ENCODE measurements at regions not wholly inside any gene's neighbourhood (a gene's known extent, or its start where the extent isn't known, plus 50 kb on each side); places are given as distances from the start of the nearest gene placed in this dataset.

DNA sequence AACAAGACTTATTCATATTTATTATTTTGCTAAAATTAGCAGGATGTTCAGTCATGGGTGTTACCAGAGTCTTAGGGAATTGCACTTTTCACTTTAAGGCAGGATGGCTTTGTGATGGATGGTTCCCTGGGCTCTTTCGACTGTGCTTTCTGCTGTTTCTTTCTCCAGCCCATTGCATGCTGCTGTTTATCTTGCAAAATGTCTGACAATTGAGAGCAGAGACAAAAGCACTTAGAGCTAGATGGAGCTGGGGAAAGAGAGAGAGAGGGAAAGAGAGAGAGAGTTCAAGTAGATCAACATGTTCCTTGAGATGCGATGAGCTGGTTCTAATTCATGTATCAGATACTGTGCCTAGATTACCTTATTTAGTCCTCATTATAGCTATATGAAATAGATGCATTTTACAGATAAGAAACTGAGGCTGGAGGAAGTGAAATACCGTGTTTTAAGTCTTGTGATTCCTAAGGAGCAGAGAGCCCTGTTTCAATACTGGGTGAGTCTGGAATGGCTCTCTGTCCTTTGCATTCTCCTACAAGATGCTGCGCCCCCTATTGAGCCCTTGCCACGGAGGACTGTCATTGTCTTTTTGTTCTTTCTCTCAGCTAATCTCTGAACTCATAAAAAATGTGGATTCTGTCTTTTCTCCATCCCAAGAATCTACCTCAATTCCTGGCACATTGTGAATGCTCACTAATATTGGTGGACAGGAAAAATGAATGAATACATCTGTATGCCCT is 227.9 kb downstream of the ALG10B start:
- intact Hi-C loops (cut with DNase I) = no loop called here
- Histone ChIP-seq H3K4me1 (peaks cover 8 to 11% of the 10 kb centered on the region in 2 donors), H3K36me3 (no peaks in the 10 kb centered on the region), H3K27ac (no peak overlapping the region), H3K27me3 (no peaks in the 10 kb centered on the region), H3K9me3 (no peaks in the 10 kb centered on the region), H3K4me3 (replicated peaks in 1 of 3) (no peak overlapping the region)
- no peak for DNase-seq
- TF ChIP-seq CTCF (IDR thresholded peaks at IDR 0.05) (no peak), POLR2A (IDR thresholded peaks at IDR 0.05) (no peak)
- WGBS, 2 donors = 31 to 33% methylated on average over 5 of the region's 5 CpGs

DNA sequence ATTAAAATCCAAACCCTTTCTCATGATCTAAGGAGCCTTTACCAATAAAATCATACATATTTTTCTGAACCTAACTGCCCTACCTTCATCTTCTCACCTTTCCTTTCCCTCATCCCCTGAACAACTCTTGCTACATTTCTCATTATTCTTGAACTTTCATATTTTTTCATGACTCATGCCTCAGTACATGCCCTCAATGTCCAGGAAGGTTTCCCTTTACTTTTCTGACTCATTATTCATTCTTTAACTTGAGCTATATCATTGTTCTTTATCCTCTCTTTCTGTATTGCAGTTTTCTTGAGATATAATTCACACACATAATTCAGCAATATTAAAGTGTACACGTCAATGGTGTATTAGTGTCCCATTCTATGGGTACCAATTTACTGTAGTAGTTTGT is 231.0 kb downstream of the ALG10B start:
- no peaks in the 10 kb centered on the region for H3K9me3 ChIP-seq
- WGBS, 2 donors = 89 to 92% methylated on average over 1 of the region's 1 CpG
- no peak overlapping the region for H3K27ac ChIP-seq
- no peak overlapping the region for H3K4me3 ChIP-seq (replicated peaks in 1 of 3)
- no peaks in the 10 kb centered on the region for H3K36me3 ChIP-seq
- H3K27me3 ChIP-seq = no peaks in the 10 kb centered on the region
- H3K4me1 ChIP-seq = peaks cover 8 to 11% of the 10 kb centered on the region in 2 donors
- TF ChIP-seq CTCF (IDR thresholded peaks at IDR 0.05) (no peak), POLR2A (IDR thresholded peaks at IDR 0.05) (no peak)
- intact Hi-C loops (cut with DNase I) = no loop called here
- DNase-seq = no peak

- no peak for DNase-seq
- no peak overlapping the region for H3K4me3 ChIP-seq (replicated peaks in 1 of 3)
- WGBS, 2 donors = 58 to 74% methylated on average over 5 of the region's 5 CpGs
These were observed 239.3 kb downstream of the ALG10B start for GRCh38 chr12:38555620-38556591.

DNA sequence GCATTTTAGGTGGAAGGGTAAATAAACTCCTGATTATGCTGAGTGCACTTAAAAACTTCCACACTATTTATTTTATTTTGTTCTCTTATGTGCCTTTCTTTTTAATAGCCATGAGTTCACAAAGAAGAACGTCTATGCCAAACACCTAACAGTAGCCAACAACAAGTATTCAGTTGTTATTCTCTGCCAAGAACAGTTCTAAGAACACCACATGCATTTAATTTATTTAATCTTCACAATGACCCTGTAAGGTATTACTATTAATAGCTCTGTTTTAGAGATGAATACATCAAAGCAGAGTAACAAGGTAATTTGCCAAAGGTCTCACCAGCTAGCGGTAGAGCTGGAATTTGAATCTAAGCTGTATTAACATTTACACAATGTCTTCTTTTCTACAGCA is 240.1 kb downstream of the ALG10B start:
- Histone ChIP-seq H3K9me3 (no peaks in the 10 kb centered on the region), H3K4me1 (peaks cover 8% of the 10 kb centered on the region in 2 donors), H3K27ac (no peak overlapping the region), H3K27me3 (no peaks in the 10 kb centered on the region), H3K4me3 (replicated peaks in 1 of 3) (no peak overlapping the region), H3K36me3 (no peaks in the 10 kb centered on the region)
- intact Hi-C loops (cut with DNase I) = no loop called here
- TF ChIP-seq POLR2A (IDR thresholded peaks at IDR 0.05) (no peak), CTCF (IDR thresholded peaks at IDR 0.05) (no peak)
- DNase-seq = no peak
- WGBS, 2 donors = 30 to 55% methylated on average over 2 of the region's 2 CpGs

More at GRCh38 chr12:38555620-38556591, 239.3 kb downstream of the ALG10B start:
- H3K27me3 ChIP-seq = no peaks in the 10 kb centered on the region
- H3K36me3 ChIP-seq = no peaks in the 10 kb centered on the region
- TF ChIP-seq CTCF (IDR thresholded peaks at IDR 0.05) (no peak), POLR2A (IDR thresholded peaks at IDR 0.05) (no peak)
- H3K4me1 ChIP-seq = peaks cover 8% of the 10 kb centered on the region in 2 donors
- intact Hi-C loops (cut with DNase I) = no loop called here
- no peaks in the 10 kb centered on the region for H3K9me3 ChIP-seq
- H3K27ac ChIP-seq = no peak overlapping the region

GRCh38 chr12:38585086-38585485 is 268.5 kb downstream of the ALG10B start:
- Histone ChIP-seq H3K27ac (no peak overlapping the region), H3K9me3 (no peaks in the 10 kb centered on the region), H3K27me3 (no peaks in the 10 kb centered on the region), H3K4me1 (peaks cover 7 to 14% of the 10 kb centered on the region in 2 donors), H3K4me3 (replicated peaks in 1 of 3) (no peak overlapping the region), H3K36me3 (no peaks in the 10 kb centered on the region)
- intact Hi-C loops (cut with DNase I) = no loop called here
- TF ChIP-seq CTCF (IDR thresholded peaks at IDR 0.05) = no peak
- TF ChIP-seq POLR2A (IDR thresholded peaks at IDR 0.05) = no peak
- 86 to 88% methylated on average over 2 of the region's 2 CpGs for WGBS, 2 donors
- no peak for DNase-seq
